SH-SY5Y (cell line): ENCODE measurements at regions not wholly inside any gene's neighbourhood (a gene's known extent, or its start where the extent isn't known, plus 50 kb on each side); places are given as distances from the start of the nearest gene placed in this dataset.

ENCODE experiments used
- GATA2 ChIP-seq: IDR thresholded peaks from 2 replicates; pipeline ENCODE4 v1.6.1; 2011; ENCODE audit warnings: mild to moderate bottlenecking, low read depth, low read length
- GATA3 ChIP-seq: IDR thresholded peaks from 2 replicates; pipeline ENCODE4 v1.6.1; 2011; ENCODE audit warnings: low read depth, mild to moderate bottlenecking, low read length, moderate library complexity

GRCh38 chr13:67438465-67438864 is 208.3 kb upstream of the PCDH9 start:
- TF ChIP-seq GATA3, result no peak
- TF ChIP-seq GATA2, result no peak

DNA sequence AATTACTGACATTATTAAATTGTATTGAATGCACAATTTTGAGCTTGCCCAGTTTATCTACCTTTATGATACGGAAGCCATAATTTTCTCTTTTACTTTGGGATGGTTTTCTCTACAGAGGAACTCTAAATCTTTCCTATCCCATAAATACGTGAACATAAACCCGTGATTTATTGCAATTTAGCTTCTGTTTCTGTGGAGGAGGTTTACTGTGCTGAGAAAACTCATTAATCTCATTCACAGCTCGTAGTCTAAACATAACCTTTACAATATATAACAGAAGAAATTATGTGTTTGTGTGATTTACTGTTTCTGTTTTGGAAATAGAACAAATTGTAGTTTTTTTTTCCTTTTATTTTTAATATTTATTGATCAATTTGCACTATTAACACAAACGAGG is 207.1 kb upstream of the PCDH9 start:
- TF ChIP-seq GATA3, result no peak
- no peak for TF ChIP-seq GATA2

- no peak for TF ChIP-seq GATA2
- TF ChIP-seq GATA3, result no peak
Observed at GRCh38 chr13:67421475-67421874, 191.3 kb upstream of the PCDH9 start.

DNA sequence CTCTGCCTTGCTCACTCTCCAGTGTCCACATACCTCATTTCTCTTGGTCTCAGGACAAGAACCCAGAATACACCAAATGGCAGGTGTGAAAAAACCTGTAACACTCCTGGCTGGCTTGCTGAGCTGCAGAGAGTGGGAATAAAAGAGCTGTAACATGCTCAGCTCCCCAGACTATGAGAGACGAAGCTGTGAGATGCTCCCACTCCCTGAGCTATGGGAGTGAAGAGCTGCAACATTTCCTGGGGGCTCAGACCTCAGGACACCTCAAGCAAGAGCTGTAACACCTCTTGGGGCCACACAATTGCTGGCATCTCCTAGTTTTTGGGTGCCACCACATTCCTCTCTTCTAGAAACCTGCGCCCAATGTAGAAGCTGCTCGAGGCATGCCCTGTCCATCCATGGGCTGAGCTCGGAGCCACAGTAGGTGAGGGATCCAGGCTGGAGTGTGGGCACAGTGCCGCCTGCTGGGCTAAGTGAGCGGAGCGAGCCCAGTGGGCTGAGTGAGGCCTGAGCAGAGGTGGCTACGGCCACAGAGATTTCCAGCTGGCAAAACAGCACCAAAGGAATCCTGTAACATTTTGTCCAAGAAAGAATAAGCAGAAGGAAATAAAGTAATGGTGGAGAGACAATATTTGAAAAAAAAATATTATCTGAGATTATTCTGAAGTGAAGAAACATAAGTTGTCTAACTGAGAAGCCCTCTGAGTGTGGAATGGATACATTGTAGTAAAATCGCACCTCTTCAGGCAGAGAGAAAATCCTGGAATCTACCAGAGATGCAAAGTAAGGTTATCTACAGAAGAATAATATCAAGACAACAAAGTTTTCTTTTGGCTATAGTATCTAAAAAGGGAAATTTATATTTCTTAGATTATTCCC is 186.2 kb upstream of the PCDH9 start:
- TF ChIP-seq GATA2 (no peak), GATA3 (no peak)

- TF ChIP-seq GATA3 (no peak), GATA2 (no peak)
Observed at GRCh38 chr13:67410645-67411044, 180.5 kb upstream of the PCDH9 start.

- TF ChIP-seq GATA2 (no peak), GATA3 (no peak)
Observed at GRCh38 chr13:67408798-67409197, 178.7 kb upstream of the PCDH9 start.

- TF ChIP-seq GATA3 (no peak), GATA2 (no peak)
Observed at GRCh38 chr13:67402546-67402945, 172.4 kb upstream of the PCDH9 start.

DNA sequence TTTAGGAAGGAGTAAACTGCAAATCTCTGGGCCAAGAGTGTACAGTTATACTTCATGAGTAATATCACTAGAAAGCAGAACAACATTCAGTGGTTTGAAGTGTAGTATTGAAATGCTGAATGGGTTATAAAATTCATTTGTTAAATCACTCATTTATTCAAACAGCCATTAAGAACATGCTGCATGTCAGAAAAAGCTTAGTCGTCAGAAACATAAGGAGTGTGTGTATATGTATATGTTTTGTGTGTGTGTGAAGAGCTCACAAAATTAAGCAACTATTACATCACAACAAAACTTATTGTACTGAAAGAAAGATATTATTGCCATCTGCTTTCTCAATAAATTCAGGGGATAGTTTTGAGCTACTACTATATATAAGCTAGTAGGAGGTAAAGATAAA is 165.4 kb upstream of the PCDH9 start:
- TF ChIP-seq GATA3 (no peak), GATA2 (no peak)

GRCh38 chr13:67392014-67392413 is 161.9 kb upstream of the PCDH9 start:
- TF ChIP-seq GATA2 (no peak), GATA3 (no peak)

DNA sequence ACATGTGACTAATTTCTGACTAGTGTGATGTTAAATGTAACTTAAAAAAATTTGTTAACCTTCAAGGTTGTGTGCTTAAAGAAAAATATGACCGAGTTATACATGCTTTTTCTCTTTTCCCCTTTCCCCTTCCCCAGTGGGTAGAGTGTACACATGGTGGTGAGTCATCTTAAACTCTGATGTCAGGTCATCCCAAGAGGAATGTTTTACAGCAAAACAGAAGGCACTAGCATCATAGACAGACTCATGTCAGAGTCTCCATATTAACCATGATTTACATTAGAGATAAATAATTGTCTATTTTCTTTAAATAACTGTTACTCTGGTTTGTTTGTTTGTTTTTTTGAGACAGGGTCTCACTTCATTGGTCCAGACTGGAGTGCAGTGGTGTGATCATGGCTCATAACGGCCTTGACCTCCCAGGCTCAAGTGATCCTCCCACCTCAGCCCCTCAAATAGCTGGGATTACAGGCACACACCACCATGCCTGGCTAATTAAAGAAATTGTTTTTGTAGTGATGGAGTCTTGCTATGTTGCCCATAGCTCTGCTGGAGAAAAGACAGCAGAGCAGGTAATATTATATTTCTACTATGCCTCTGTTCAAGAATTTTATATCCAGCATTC is 160.4 kb upstream of the PCDH9 start:
- TF ChIP-seq GATA3 (no peak), GATA2 (no peak)

- TF ChIP-seq GATA2, result no peak
Observed at GRCh38 chr13:67389171-67389570, 159.0 kb upstream of the PCDH9 start.

DNA sequence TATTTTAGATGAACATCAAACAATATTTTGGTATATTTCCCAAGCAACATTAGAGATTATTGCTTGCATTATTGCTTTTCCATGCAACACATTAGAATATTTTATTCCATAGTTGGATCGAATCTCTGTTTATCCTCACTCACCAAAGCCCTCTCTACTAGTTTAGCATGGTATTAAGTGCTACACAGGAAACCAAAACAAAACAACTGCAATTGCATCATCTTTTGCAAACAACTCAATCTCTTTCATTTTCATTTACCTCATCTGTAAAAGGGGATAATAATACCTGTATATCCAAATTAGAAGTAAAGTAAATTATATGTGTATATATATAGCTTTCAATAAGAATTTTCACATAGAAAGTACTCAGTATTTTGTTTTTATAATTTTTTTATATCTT is 147.8 kb upstream of the PCDH9 start:
- no peak for TF ChIP-seq GATA3
- no peak for TF ChIP-seq GATA2

DNA sequence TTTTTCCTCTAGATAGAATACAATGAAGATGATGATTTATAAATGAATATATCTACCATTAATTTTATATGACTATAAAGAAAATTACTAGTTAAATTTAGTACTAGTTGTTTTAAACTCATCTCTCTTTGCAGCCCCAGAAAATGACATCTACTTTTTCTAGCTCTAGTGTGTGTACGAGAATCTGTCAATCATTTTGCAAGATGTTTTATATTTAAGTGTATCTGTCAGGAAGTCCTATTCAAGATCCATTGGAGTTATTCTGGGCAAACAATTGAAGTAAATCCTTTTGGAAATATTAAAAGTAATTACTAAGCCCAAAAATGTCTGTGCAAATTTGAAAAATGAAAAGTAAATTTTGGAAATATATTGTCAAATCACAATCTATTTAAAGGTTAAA is 144.3 kb upstream of the PCDH9 start:
- TF ChIP-seq GATA2, result no peak
- no peak for TF ChIP-seq GATA3

DNA sequence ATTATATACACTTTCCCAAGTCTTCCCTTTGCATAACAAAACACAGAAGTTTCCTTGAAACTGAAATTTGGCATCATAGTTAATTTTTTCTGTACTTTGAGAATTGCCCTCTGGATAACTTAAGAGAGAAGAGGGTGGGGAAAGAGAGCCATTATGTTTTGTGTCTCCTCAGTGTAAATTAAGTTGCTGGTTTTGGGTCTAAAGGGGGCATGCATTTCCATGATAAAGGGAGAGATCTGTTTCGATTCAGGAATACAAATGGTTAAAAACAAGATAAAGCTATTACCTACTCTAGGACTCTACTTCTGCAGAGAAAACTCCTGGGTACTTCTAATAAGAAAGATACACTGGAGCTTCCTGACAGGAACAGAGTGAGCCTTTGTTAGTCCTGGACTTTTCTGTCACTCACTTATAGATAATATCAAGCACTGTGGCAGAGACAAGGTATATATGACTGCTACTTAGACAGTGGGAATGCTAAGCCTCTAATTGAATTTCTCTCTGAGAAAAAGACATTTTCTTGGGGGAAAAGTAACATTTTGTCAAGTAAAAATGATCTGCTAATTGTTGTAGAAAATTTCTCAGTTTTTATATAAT is 142.8 kb upstream of the PCDH9 start:
- TF ChIP-seq GATA2, result no peak
- no peak for TF ChIP-seq GATA3
